WTC11 (cell line): ENCODE measurements at regions not wholly inside any gene's neighbourhood (a gene's known extent, or its start where the extent isn't known, plus 50 kb on each side); places are given as distances from the start of the nearest gene placed in this dataset.

Experiments
- ATAC-seq: fragments of 200-7000 bp; cut with Tn5 transposase; 2 replicates; pipeline ENCODE4 v1.10.0; 2021; ENCODE audit warnings: mild to moderate bottlenecking, moderate library complexity
- CTCF ChIA-PET: fragments of 300-600 bp; sonication (Branson Sonifier 250); formaldehyde crosslinking; loops from one replicate; lab custom pipeline; 2021; ENCODE audit warnings: antibody characterized with exemption; lab: Charles Lee
- POLR2A ChIA-PET: fragments of 350-600 bp; sonication (Branson Sonifier 250); formaldehyde crosslinking; loops from one replicate; lab custom pipeline; 2021; ENCODE audit warnings: antibody characterized with exemption; lab: Charles Lee
- DNase-seq: peaks from one replicate; pipeline ENCODE4 v3.0.0; 2021; ENCODE audit warnings: low spot score
- H3K27ac Mint-ChIP-seq: 2 replicates; pipeline ENCODE4 v1.8.0; 2021; ENCODE audit warnings: mixed read lengths
- H3K27me3 Mint-ChIP-seq: 2 replicates; pipeline ENCODE4 v1.8.0; 2021; ENCODE audit warnings: low read depth, mild to moderate bottlenecking, moderate library complexity, mixed read lengths
- H3K36me3 Mint-ChIP-seq: 2 replicates; pipeline ENCODE4 v1.8.0; 2021; ENCODE audit warnings: mixed read lengths
- H3K4me1 Mint-ChIP-seq: 2 replicates; pipeline ENCODE4 v1.8.0; 2022; ENCODE audit warnings: mixed read lengths
- H3K4me3 Mint-ChIP-seq: 2 replicates; pipeline ENCODE4 v1.8.0; 2021; ENCODE audit warnings: mild to moderate bottlenecking, moderate library complexity, mixed read lengths
- H3K9me3 Mint-ChIP-seq: 2 replicates; pipeline ENCODE4 v1.8.0; 2021; ENCODE audit warnings: mixed read lengths
- JUN ChIP-seq: sonication (generic); formaldehyde crosslinking; IDR thresholded peaks from 2 replicates; pipeline ENCODE4 v1.8.0; 2023; ENCODE audit warnings: mild to moderate bottlenecking, missing genetic modification reagents
- MXD4 ChIP-seq: fragments of 250-450 bp; sonication (Bioruptor Pico); IDR thresholded peaks from 2 replicates; pipeline ENCODE4 v1.8.0; 2021; ENCODE audit warnings: mild to moderate bottlenecking, moderate library complexity, borderline replicate concordance
- RORB ChIP-seq: fragments of 250-450 bp; sonication (Bioruptor Pico); IDR thresholded peaks from 2 replicates; pipeline ENCODE4 v1.9.0; 2021; ENCODE audit warnings: mild to moderate bottlenecking
- SMAD3 ChIP-seq: sonication (generic); formaldehyde crosslinking; IDR thresholded peaks from 2 replicates; pipeline ENCODE4 v1.8.0; 2022; ENCODE audit warnings: missing genetic modification reagents, mild to moderate bottlenecking, borderline replicate concordance
- ZNF121 ChIP-seq: sonication (generic); formaldehyde crosslinking; IDR thresholded peaks from 2 replicates; pipeline ENCODE4 v1.8.0; 2023; ENCODE audit warnings: missing genetic modification reagents
- ZNF219 ChIP-seq: sonication (generic); formaldehyde crosslinking; IDR thresholded peaks from 2 replicates; pipeline ENCODE4 v1.8.0; 2023; ENCODE audit warnings: missing genetic modification reagents, mild to moderate bottlenecking, borderline replicate concordance
- TF ChIP-seq, protein P1 (sequence below): sonication (generic); formaldehyde crosslinking; IDR thresholded peaks from 2 replicates; pipeline ENCODE4 v1.8.1; 2023; ENCODE audit warnings: mild to moderate bottlenecking, missing genetic modification reagents, borderline replicate concordance
- TF ChIP-seq, protein P2 (sequence below): fragments of 250-450 bp; sonication (Bioruptor Pico); IDR thresholded peaks from 2 replicates; pipeline ENCODE4 v1.9.0; 2021; ENCODE audit warnings: mild to moderate bottlenecking
- TF ChIP-seq, protein P3 (sequence below): fragments of 200-600 bp; IDR thresholded peaks from 2 replicates; pipeline ENCODE4 v1.8.0; 2022; ENCODE audit warnings: antibody characterized with exemption
- TF ChIP-seq, protein P4 (sequence below): fragments of 250-450 bp; sonication (Bioruptor Pico); IDR thresholded peaks from 2 replicates; pipeline ENCODE4 v2.1.2; 2022; ENCODE audit warnings: mild to moderate bottlenecking, moderate library complexity

DNA sequence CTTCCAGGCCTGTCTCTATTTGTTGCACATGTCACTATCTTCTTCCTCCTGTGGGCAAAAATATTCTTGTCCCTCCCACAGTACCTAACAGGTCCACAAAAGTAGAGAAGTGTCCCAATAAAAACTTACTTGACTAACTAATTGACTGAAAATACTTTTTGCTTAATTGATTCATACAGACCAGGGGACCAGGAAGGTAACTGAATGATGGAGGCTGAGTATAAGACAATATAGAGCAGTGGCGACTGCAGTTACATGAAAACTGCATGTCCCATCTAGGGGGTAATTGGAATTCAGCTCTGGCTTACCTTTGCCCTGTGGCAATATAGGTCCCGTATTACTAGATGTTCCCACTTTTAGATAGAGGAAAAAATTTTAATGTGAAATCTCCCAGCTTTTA is 112.9 kb upstream of the CREB1 start:
- Mint-ChIP-seq H3K27me3 (no peaks in the 10 kb centered on the region), H3K36me3 (no peaks in the 10 kb centered on the region), H3K4me3 (no peak overlapping the region), H3K9me3 (no peaks in the 10 kb centered on the region), H3K27ac (no peak overlapping the region), H3K4me1 (peaks cover 49% of the 10 kb centered on the region)
- ChIA-PET CTCF (no interaction called here), POLR2A (no interaction called here)
- ATAC-seq (no peak), DNase-seq (no peak)
- no peak for TF ChIP-seq ZNF121 (CRISPR knock-in tag)

DNA sequence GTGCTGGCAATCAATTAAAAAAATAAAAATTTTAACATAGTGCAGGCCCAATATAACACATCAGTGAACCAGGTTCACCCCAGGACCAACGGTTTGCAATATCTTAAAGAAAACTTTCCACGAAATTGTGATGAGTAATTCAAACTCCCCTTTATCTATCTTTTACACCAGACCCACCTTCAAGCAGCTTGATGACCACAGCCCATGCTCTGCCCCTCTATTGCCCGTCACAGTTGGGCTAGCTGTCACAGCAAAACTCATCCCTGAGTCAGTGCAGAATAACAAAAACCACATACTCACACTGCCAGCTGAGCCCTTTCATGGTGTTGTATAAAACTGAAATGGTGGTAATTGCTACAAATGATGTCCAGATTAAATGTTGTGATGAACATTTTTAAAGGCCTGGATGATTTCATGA is 112.5 kb upstream of the CREB1 start:
- ChIA-PET CTCF (no interaction called here), POLR2A (no interaction called here)
- DNase-seq = no peak

DNA sequence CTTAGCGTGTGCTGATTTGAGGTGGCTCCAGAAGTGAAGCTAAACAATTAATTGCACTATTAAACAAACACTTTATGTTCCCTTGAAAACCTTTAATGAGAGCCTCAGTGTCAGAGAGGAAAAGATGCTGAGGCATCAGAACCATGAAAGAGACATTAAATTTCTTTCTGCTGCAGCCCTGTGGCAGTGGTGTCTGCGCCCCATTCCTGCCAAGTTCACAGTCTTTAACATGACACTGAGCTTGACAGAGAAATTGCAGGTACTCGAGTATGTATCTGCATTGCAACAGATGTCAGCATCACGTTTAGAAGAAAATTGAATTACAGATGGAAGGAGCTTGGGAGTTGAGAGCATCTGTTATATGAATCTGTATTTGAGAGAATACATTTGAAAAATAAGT is 111.3 kb upstream of the CREB1 start:
- H3K27me3 Mint-ChIP-seq = no peaks in the 10 kb centered on the region
- ATAC-seq (no peak), DNase-seq (no peak)
- H3K27ac Mint-ChIP-seq = no peak overlapping the region
- no peak for TF ChIP-seq ZNF219 (CRISPR knock-in tag)
- TF ChIP-seq, protein P1, sequence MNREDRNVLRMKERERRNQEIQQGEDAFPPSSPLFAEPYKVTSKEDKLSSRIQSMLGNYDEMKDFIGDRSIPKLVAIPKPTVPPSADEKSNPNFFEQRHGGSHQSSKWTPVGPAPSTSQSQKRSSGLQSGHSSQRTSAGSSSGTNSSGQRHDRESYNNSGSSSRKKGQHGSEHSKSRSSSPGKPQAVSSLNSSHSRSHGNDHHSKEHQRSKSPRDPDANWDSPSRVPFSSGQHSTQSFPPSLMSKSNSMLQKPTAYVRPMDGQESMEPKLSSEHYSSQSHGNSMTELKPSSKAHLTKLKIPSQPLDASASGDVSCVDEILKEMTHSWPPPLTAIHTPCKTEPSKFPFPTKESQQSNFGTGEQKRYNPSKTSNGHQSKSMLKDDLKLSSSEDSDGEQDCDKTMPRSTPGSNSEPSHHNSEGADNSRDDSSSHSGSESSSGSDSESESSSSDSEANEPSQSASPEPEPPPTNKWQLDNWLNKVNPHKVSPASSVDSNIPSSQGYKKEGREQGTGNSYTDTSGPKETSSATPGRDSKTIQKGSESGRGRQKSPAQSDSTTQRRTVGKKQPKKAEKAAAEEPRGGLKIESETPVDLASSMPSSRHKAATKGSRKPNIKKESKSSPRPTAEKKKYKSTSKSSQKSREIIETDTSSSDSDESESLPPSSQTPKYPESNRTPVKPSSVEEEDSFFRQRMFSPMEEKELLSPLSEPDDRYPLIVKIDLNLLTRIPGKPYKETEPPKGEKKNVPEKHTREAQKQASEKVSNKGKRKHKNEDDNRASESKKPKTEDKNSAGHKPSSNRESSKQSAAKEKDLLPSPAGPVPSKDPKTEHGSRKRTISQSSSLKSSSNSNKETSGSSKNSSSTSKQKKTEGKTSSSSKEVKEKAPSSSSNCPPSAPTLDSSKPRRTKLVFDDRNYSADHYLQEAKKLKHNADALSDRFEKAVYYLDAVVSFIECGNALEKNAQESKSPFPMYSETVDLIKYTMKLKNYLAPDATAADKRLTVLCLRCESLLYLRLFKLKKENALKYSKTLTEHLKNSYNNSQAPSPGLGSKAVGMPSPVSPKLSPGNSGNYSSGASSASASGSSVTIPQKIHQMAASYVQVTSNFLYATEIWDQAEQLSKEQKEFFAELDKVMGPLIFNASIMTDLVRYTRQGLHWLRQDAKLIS (CRISPR knock-in tag) = no peak
- H3K36me3 Mint-ChIP-seq = no peaks in the 10 kb centered on the region
- ChIA-PET POLR2A (no interaction called here), CTCF (no interaction called here)
- H3K9me3 Mint-ChIP-seq = no peaks in the 10 kb centered on the region
- H3K4me1 Mint-ChIP-seq = peaks cover 38% of the 10 kb centered on the region
- H3K4me3 Mint-ChIP-seq = no peak overlapping the region

More for the DNA sequence above, 112.5 kb upstream of the CREB1 start:
- H3K4me1 Mint-ChIP-seq = peaks cover 46% of the 10 kb centered on the region
- no peak overlapping the region for H3K27ac Mint-ChIP-seq
- TF ChIP-seq, protein P2, sequence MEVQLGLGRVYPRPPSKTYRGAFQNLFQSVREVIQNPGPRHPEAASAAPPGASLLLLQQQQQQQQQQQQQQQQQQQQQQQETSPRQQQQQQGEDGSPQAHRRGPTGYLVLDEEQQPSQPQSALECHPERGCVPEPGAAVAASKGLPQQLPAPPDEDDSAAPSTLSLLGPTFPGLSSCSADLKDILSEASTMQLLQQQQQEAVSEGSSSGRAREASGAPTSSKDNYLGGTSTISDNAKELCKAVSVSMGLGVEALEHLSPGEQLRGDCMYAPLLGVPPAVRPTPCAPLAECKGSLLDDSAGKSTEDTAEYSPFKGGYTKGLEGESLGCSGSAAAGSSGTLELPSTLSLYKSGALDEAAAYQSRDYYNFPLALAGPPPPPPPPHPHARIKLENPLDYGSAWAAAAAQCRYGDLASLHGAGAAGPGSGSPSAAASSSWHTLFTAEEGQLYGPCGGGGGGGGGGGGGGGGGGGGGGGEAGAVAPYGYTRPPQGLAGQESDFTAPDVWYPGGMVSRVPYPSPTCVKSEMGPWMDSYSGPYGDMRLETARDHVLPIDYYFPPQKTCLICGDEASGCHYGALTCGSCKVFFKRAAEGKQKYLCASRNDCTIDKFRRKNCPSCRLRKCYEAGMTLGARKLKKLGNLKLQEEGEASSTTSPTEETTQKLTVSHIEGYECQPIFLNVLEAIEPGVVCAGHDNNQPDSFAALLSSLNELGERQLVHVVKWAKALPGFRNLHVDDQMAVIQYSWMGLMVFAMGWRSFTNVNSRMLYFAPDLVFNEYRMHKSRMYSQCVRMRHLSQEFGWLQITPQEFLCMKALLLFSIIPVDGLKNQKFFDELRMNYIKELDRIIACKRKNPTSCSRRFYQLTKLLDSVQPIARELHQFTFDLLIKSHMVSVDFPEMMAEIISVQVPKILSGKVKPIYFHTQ (CRISPR knock-in tag) = no peak
- TF ChIP-seq RORB = no peak
- no peak for TF ChIP-seq JUN
- no peak for TF ChIP-seq MXD4
- TF ChIP-seq, protein P3, sequence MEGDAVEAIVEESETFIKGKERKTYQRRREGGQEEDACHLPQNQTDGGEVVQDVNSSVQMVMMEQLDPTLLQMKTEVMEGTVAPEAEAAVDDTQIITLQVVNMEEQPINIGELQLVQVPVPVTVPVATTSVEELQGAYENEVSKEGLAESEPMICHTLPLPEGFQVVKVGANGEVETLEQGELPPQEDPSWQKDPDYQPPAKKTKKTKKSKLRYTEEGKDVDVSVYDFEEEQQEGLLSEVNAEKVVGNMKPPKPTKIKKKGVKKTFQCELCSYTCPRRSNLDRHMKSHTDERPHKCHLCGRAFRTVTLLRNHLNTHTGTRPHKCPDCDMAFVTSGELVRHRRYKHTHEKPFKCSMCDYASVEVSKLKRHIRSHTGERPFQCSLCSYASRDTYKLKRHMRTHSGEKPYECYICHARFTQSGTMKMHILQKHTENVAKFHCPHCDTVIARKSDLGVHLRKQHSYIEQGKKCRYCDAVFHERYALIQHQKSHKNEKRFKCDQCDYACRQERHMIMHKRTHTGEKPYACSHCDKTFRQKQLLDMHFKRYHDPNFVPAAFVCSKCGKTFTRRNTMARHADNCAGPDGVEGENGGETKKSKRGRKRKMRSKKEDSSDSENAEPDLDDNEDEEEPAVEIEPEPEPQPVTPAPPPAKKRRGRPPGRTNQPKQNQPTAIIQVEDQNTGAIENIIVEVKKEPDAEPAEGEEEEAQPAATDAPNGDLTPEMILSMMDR = no peak
- no peaks in the 10 kb centered on the region for H3K9me3 Mint-ChIP-seq
- no peaks in the 10 kb centered on the region for H3K27me3 Mint-ChIP-seq
- ATAC-seq = no peak
- no peak overlapping the region for H3K4me3 Mint-ChIP-seq
- no peaks in the 10 kb centered on the region for H3K36me3 Mint-ChIP-seq

DNA sequence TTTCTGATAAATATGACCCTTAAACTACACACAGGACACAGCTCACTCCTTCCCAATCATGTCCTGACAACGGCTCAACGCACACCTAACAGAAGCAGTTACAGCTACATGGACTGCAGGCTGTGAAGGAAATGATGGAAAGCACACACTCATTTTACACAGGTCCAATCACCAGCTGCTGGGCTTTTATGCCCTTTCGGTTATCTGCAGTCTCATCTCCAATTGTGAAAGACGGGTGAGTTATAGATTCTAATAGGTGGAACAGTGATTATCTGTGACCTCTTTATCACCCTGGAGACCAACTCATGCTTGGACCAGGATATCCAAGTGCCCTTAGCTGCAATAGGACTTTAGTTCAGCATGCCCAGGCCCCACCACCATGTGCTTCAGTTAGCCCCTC is 110.4 kb upstream of the CREB1 start:
- Mint-ChIP-seq H3K4me1 (peaks cover 37% of the 10 kb centered on the region), H3K9me3 (no peaks in the 10 kb centered on the region), H3K36me3 (no peaks in the 10 kb centered on the region), H3K27me3 (no peaks in the 10 kb centered on the region), H3K27ac (no peak overlapping the region), H3K4me3 (no peak overlapping the region)
- TF ChIP-seq, protein P3 = no peak
- no peak for TF ChIP-seq SMAD3 (CRISPR knock-in tag)
- TF ChIP-seq, protein P4, sequence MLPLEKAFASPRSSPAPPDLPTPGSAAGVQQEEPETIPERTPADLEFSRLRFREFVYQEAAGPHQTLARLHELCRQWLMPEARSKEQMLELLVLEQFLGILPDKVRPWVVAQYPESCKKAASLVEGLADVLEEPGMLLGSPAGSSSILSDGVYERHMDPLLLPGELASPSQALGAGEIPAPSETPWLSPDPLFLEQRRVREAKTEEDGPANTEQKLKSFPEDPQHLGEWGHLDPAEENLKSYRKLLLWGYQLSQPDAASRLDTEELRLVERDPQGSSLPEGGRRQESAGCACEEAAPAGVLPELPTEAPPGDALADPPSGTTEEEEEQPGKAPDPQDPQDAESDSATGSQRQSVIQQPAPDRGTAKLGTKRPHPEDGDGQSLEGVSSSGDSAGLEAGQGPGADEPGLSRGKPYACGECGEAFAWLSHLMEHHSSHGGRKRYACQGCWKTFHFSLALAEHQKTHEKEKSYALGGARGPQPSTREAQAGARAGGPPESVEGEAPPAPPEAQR = no peak
- ChIA-PET POLR2A (no interaction called here), CTCF (no interaction called here)
- DNase-seq (no peak), ATAC-seq (no peak)
